GM12875 (cell line): ENCODE measurements at regions not wholly inside any gene's neighbourhood (a gene's known extent, or its start where the extent isn't known, plus 50 kb on each side); places are given as distances from the start of the nearest gene placed in this dataset.

Experiments
- H3K4me3 ChIP-seq: one replicate; pipeline ENCODE4 v1.5.1; 2011; ENCODE audit warnings: low read depth, low read length, control low read depth
- TF ChIP-seq, protein P1 (sequence below): IDR thresholded peaks from 2 replicates; pipeline ENCODE4 v1.5.1; 2011; ENCODE audit warnings: low read depth, mild to moderate bottlenecking, control low read depth, inconsistent platforms, low read length, moderate library complexity, borderline replicate concordance; ENCODE audit not compliant: insufficient read depth

GRCh38 chr21:15300131-15300530 is 235.3 kb upstream of the NRIP1 start:
- TF ChIP-seq, protein P1, sequence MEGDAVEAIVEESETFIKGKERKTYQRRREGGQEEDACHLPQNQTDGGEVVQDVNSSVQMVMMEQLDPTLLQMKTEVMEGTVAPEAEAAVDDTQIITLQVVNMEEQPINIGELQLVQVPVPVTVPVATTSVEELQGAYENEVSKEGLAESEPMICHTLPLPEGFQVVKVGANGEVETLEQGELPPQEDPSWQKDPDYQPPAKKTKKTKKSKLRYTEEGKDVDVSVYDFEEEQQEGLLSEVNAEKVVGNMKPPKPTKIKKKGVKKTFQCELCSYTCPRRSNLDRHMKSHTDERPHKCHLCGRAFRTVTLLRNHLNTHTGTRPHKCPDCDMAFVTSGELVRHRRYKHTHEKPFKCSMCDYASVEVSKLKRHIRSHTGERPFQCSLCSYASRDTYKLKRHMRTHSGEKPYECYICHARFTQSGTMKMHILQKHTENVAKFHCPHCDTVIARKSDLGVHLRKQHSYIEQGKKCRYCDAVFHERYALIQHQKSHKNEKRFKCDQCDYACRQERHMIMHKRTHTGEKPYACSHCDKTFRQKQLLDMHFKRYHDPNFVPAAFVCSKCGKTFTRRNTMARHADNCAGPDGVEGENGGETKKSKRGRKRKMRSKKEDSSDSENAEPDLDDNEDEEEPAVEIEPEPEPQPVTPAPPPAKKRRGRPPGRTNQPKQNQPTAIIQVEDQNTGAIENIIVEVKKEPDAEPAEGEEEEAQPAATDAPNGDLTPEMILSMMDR, result no peak
- no peak overlapping the region for H3K4me3 ChIP-seq

DNA sequence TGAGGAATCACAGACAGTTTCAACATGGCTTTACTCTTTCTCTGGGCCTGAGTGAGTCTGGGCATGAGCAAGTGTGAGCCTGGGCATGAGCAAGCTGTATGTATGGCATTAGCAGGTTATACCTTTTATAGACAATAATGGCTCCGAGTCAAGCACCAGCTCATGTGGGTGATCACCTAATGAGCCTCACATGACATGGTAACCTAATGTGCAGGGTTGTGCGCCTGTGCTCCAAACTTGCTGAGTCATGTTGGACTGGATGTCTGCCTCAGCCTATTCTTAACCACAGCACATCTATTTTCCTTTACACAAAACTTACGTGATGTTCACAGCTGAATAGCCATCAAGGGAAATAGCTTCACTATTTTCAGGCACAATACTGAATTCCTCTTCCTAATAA is 236.2 kb upstream of the NRIP1 start:
- H3K4me3 ChIP-seq, result no peak overlapping the region
- TF ChIP-seq, protein P1, result no peak

GRCh38 chr21:15301736-15302135 is 236.9 kb upstream of the NRIP1 start:
- TF ChIP-seq, protein P1, result no peak
- no peak overlapping the region for H3K4me3 ChIP-seq

GRCh38 chr21:15306271-15306670 is 241.5 kb upstream of the NRIP1 start:
- TF ChIP-seq, protein P1, result no peak
- no peak overlapping the region for H3K4me3 ChIP-seq

- TF ChIP-seq, protein P1, result no peak
- H3K4me3 ChIP-seq, result no peak overlapping the region
Observed at GRCh38 chr21:15308333-15308732, 243.5 kb upstream of the NRIP1 start.

DNA sequence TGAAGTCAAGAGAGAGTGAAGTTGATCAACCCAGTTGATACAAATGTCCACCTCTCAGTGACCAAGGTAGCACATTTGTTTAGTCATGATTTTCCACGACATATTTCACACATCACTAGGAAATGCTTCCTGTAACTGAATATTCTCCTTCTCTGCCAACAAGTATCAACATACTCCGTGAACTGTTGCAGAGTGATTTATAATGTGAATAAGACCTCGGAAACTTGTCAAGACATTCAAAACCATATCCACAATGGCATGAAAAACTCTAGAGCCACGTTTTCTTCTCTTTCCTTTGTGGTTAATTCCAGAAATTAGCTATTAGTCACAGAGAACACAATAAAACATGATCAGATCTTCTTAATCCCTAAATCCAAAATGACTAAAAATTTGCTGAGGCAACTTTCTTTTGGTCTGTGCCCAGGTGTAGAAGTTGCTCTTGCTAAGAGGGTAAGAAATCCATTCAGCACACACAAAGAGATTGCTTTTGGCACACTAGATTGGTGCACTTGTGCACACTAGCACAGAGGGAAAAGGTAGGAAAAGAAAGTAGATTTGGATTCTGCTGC is 244.3 kb upstream of the NRIP1 start:
- TF ChIP-seq, protein P1, result no peak
- H3K4me3 ChIP-seq, result no peak overlapping the region

DNA sequence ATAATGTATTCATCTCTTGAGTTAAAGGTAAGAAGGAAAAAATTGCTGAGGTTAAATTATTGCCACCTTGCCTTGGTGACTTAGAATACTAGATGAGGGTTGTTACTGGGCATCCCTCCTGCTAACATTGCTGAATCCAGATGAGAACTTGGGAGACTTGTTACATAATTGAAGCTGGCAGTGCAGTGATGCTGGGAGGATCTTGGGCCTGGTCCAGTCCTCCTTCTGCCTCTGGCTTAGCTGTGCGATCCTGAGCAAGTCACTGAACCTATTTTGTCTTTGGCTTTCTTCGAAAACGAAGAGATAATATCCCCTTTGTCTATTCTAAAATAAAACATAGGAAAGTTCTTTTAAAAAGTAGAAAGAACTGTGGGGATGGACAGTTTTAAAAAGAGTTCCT is 244.9 kb upstream of the NRIP1 start:
- TF ChIP-seq, protein P1, result no peak
- H3K4me3 ChIP-seq, result no peak overlapping the region
